Lower leg skin (tissue), 3 donors: ENCODE measurements at regions not wholly inside any gene's neighbourhood (a gene's known extent, or its start where the extent isn't known, plus 50 kb on each side); places are given as distances from the start of the nearest gene placed in this dataset.

ENCODE experiments used
- POLR2A ChIP-seq, 2 donors: fragments of 450-650 bp; IDR thresholded peaks; one replicate each; pipeline ENCODE4 v1.6.1; 2016 to 2017; ENCODE audit warnings: antibody characterized with exemption in 2 of 2, mild to moderate bottlenecking in 1 of 2, moderate library complexity in 1 of 2
- TF ChIP-seq, protein P1 (sequence below), 3 donors: fragments of 450-650 bp; IDR thresholded peaks; one replicate each; pipeline ENCODE4 v1.5.1; 2016; ENCODE audit warnings: antibody characterized with exemption in 3 of 3, mild to moderate bottlenecking in 3 of 3, moderate library complexity in 2 of 3

DNA sequence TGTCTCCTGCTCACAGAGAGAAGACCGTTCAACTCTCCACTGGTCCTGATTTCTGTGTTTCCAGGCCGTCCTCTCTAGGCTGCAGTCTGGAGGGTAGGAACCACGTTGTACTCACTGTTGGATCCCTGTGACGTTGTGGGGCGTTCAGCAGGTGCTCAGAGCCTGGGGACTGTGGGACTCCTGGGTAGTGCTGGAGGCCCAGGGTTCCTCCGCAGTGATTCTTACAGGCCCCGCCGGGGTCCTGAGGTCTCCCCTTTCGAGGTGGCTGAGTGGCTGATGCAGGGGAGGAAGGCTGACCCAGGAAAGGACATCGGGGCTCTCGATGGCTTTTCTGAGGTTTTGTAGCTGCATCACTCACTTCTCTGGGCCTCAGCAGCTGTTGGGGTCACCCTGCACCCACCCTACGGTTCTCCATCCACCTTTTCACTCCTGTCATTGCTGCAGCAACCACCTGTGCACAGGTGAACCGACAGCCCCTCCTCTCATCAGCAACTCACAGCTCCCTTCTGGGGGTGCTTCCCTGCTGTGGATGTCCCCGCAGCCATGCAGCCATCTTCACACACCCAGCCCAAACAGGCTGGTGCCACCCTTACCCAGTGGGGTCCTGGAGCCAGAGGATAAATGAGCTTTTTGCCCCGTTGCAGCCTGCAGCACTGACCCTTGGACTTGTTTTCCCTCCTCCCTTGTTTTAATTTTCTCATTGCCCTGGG, 169.6 kb upstream of the HDAC4 start:
- TF ChIP-seq, protein P1, sequence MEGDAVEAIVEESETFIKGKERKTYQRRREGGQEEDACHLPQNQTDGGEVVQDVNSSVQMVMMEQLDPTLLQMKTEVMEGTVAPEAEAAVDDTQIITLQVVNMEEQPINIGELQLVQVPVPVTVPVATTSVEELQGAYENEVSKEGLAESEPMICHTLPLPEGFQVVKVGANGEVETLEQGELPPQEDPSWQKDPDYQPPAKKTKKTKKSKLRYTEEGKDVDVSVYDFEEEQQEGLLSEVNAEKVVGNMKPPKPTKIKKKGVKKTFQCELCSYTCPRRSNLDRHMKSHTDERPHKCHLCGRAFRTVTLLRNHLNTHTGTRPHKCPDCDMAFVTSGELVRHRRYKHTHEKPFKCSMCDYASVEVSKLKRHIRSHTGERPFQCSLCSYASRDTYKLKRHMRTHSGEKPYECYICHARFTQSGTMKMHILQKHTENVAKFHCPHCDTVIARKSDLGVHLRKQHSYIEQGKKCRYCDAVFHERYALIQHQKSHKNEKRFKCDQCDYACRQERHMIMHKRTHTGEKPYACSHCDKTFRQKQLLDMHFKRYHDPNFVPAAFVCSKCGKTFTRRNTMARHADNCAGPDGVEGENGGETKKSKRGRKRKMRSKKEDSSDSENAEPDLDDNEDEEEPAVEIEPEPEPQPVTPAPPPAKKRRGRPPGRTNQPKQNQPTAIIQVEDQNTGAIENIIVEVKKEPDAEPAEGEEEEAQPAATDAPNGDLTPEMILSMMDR (IDR thresholded peaks at IDR 0.05), result no peak
- TF ChIP-seq POLR2A (IDR thresholded peaks at IDR 0.05), result no peak
